ENCODE measurements at regions not wholly inside any gene's neighbourhood (a gene's known extent, or its start where the extent isn't known, plus 50 kb on each side); places are given as distances from the start of the nearest gene placed in this dataset.

DNA sequence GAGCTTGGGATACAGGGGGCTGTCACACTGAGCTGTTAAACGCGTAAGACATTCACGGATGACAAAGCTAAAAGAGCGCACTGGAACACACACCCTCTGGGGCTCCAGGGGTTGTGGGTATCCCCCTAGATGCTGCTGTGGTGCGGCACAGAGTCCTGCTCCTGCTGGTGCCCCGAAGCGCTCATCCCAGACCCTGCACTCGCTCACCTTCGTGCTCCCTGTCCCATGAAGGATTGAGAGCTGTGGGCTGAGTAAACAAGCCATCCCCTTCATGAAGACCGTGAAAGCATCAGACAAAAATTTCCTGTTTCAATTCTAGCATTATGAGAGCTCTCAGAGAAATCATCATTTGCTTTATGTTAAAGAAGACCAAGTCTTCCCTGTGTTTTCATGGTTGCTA is 463.5 kb upstream of the ADGRL2 start:
- TF ChIP-seq CTCF (IDR thresholded peaks at IDR 0.05; ENCODE audit: poor library complexity, severe bottlenecking) = no peak
- no peak for TF ChIP-seq POLR2AphosphoS5 (IDR thresholded peaks at IDR 0.05)
- TF ChIP-seq EZH2 (IDR thresholded peaks at IDR 0.05; ENCODE audit: borderline replicate concordance, insufficient read depth, low read length, poor library complexity, severe bottlenecking) = no peak
- TF ChIP-seq, protein P1, sequence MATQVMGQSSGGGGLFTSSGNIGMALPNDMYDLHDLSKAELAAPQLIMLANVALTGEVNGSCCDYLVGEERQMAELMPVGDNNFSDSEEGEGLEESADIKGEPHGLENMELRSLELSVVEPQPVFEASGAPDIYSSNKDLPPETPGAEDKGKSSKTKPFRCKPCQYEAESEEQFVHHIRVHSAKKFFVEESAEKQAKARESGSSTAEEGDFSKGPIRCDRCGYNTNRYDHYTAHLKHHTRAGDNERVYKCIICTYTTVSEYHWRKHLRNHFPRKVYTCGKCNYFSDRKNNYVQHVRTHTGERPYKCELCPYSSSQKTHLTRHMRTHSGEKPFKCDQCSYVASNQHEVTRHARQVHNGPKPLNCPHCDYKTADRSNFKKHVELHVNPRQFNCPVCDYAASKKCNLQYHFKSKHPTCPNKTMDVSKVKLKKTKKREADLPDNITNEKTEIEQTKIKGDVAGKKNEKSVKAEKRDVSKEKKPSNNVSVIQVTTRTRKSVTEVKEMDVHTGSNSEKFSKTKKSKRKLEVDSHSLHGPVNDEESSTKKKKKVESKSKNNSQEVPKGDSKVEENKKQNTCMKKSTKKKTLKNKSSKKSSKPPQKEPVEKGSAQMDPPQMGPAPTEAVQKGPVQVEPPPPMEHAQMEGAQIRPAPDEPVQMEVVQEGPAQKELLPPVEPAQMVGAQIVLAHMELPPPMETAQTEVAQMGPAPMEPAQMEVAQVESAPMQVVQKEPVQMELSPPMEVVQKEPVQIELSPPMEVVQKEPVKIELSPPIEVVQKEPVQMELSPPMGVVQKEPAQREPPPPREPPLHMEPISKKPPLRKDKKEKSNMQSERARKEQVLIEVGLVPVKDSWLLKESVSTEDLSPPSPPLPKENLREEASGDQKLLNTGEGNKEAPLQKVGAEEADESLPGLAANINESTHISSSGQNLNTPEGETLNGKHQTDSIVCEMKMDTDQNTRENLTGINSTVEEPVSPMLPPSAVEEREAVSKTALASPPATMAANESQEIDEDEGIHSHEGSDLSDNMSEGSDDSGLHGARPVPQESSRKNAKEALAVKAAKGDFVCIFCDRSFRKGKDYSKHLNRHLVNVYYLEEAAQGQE (IDR thresholded peaks at IDR 0.05; ENCODE audit: borderline replicate concordance) = no peak
- TF ChIP-seq SMC3 (conservative IDR thresholded peaks at IDR 0.05; ENCODE audit: poor library complexity) = no peak
- TF ChIP-seq EP300 (conservative IDR thresholded peaks at IDR 0.05; ENCODE audit: poor library complexity, severe bottlenecking) = no peak
- TF ChIP-seq TAF1 (IDR thresholded peaks at IDR 0.05; ENCODE audit: low read depth) = no peak
- no peak for TF ChIP-seq RAD21 (conservative IDR thresholded peaks at IDR 0.05)
- TF ChIP-seq MXI1 (conservative IDR thresholded peaks at IDR 0.05; ENCODE audit: poor library complexity, severe bottlenecking) = no peak

Data from neural cell (in vitro differentiated cells).